ENCODE measurements at regions not wholly inside any gene's neighbourhood (a gene's known extent, or its start where the extent isn't known, plus 50 kb on each side); places are given as distances from the start of the nearest gene placed in this dataset.

GRCh38 chr13:44086389-44086788, 206.7 kb downstream of the LACC1 start:
- H3K9me3 ChIP-seq: no peaks in the 10 kb centered on the region
- no peak overlapping the region for H3K4me3 ChIP-seq
- no peaks in the 10 kb centered on the region for H3K27me3 ChIP-seq (ENCODE audit: low read depth)
- H3K4me1 ChIP-seq: no peaks in the 10 kb centered on the region
- in situ Hi-C loops (cut with MboI; ENCODE audit: low sequenced_read_pairs): no loop called here
- DNase-seq (ENCODE audit: low spot score in 2 of 2): no peak
- H3K36me3 ChIP-seq (replicated peaks): no peaks in the 10 kb centered on the region

- H3K9me3 ChIP-seq: no peaks in the 10 kb centered on the region
- no peaks in the 10 kb centered on the region for H3K27me3 ChIP-seq (ENCODE audit: low read depth)
- no peak overlapping the region for H3K4me3 ChIP-seq
- DNase-seq (ENCODE audit: low spot score in 2 of 2): no peak
- H3K36me3 ChIP-seq (replicated peaks): no peaks in the 10 kb centered on the region
- no peaks in the 10 kb centered on the region for H3K4me1 ChIP-seq
- in situ Hi-C loops (cut with MboI; ENCODE audit: low sequenced_read_pairs): no loop called here
These were observed 208.7 kb downstream of the LACC1 start for GRCh38 chr13:44088411-44088810.

GRCh38 chr13:44088991-44089413, 209.3 kb downstream of the LACC1 start:
- Histone ChIP-seq H3K9me3 (no peaks in the 10 kb centered on the region), H3K4me1 (no peaks in the 10 kb centered on the region), H3K36me3 (replicated peaks) (no peaks in the 10 kb centered on the region), H3K27me3 (ENCODE audit: low read depth) (no peaks in the 10 kb centered on the region), H3K4me3 (no peak overlapping the region)
- DNase-seq (ENCODE audit: low spot score in 2 of 2): no peak
- in situ Hi-C loops (cut with MboI; ENCODE audit: low sequenced_read_pairs): no loop called here

DNA sequence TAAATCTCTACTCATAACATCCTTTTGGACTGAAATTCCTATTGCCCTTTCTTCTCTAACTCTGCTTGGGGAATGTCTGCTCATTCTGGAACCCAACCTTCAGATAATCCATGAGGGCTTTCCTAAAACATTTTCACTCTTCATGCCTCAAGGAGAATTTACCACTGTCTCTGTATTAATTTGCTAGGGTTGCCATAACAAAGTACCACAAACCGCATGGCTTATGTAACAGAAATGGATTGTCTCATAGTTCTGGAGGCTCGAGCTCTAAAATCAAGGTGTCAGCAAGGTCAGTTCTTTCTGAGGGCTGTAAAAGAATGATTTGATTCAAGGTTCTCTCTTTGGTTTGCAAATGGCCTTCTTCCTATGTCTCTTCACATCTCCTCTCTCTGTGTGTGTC, 209.7 kb downstream of the LACC1 start:
- no peaks in the 10 kb centered on the region for H3K9me3 ChIP-seq
- H3K4me3 ChIP-seq: no peak overlapping the region
- H3K4me1 ChIP-seq: no peaks in the 10 kb centered on the region
- no peak for DNase-seq (ENCODE audit: low spot score in 2 of 2)
- in situ Hi-C loops (cut with MboI; ENCODE audit: low sequenced_read_pairs): no loop called here
- H3K36me3 ChIP-seq (replicated peaks): no peaks in the 10 kb centered on the region
- H3K27me3 ChIP-seq (ENCODE audit: low read depth): no peaks in the 10 kb centered on the region

DNA sequence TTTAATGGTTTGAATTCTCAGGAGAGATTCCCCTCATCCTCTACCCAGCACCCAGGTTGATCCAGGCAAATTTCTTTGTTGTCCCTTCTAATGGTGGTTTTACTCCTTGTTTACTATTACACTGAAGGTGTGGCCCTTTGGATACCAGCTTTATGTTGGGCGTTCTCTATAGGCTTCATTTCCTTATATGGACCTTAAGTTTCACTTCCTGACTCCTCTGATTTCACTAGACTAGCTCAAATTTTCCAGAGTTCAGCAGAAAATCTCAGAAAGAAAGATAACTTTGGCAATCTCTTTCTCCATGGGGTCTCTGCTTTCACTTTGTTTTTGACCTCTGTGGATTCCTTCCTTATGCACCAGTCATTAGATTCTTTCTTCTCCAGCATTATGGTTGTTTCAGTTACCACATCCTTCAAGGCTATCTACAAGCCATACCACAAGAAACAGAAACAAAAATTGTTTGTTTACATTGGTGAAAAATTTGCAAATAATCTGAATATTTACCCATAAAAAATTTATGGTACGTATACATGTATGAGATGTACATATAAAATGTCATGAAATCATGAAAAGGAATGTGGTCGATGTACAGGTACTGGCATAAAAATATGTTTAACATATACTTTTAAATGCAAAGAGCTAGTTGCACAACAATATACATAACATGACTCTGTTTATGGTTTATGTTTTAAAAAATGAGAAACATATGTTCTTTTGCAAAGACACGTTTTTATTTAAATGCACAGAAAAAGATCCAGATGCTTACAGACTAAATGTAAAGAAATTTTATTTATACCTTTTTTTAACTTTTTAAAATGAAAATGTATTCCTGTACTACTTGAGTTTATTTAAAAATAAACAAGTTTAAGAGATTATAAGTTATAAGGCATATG, 212.6 kb downstream of the LACC1 start:
- H3K27me3 ChIP-seq (ENCODE audit: low read depth): no peaks in the 10 kb centered on the region
- DNase-seq (ENCODE audit: low spot score in 2 of 2): no peak

GRCh38 chr13:44093607-44094564, 214.2 kb downstream of the LACC1 start:
- H3K4me1 ChIP-seq: no peaks in the 10 kb centered on the region
- in situ Hi-C loops (cut with MboI; ENCODE audit: low sequenced_read_pairs): no loop called here

More for the DNA sequence above, 212.6 kb downstream of the LACC1 start:
- no peaks in the 10 kb centered on the region for H3K36me3 ChIP-seq (replicated peaks)
- no peaks in the 10 kb centered on the region for H3K4me1 ChIP-seq
- in situ Hi-C loops (cut with MboI; ENCODE audit: low sequenced_read_pairs): no loop called here
- no peaks in the 10 kb centered on the region for H3K9me3 ChIP-seq
- no peak overlapping the region for H3K4me3 ChIP-seq

DNA sequence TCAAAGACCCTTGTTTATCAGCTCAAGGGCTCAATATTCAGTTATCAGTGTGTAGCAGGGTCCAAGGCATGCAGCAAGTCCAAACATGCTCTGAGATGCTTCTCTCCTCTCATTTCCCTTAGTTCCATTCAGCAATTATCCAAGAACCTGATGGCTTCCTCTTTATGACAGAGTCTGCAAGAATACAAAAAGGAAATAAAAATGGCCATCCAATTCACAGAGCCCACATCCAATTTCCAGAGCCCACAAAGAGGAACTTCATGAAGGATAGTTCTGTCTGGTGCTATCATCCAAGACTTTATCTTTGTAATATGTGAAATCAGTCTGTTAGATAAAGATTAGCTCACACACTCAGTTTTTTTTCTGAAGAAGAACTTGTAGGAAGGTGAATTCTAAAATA, 217.2 kb downstream of the LACC1 start:
- in situ Hi-C loops (cut with MboI; ENCODE audit: low sequenced_read_pairs): no loop called here
- H3K4me3 ChIP-seq: no peak overlapping the region
- H3K36me3 ChIP-seq (replicated peaks): no peaks in the 10 kb centered on the region
- no peaks in the 10 kb centered on the region for H3K4me1 ChIP-seq
- no peak for DNase-seq (ENCODE audit: low spot score in 2 of 2)
- peaks cover 1% of the 10 kb centered on the region; the same call in 1 of the 2 replicates for H3K9me3 ChIP-seq
- H3K27me3 ChIP-seq (ENCODE audit: low read depth): no peaks in the 10 kb centered on the region

More at GRCh38 chr13:44093607-44094564, 214.2 kb downstream of the LACC1 start:
- Histone ChIP-seq H3K9me3 (no peaks in the 10 kb centered on the region), H3K27me3 (ENCODE audit: low read depth) (no peaks in the 10 kb centered on the region), H3K4me3 (no peak overlapping the region), H3K36me3 (replicated peaks) (no peaks in the 10 kb centered on the region)
- peak in 1 of 2 experiments; percentile 32 for DNase-seq (ENCODE audit: low spot score in 2 of 2)

- Histone ChIP-seq H3K36me3 (replicated peaks) (no peaks in the 10 kb centered on the region), H3K27me3 (ENCODE audit: low read depth) (no peaks in the 10 kb centered on the region), H3K4me1 (no peaks in the 10 kb centered on the region), H3K4me3 (no peak overlapping the region), H3K9me3 (peaks cover 4% of the 10 kb centered on the region; the same call in 1 of the 2 replicates)
- DNase-seq (ENCODE audit: low spot score in 2 of 2): no peak
- in situ Hi-C loops (cut with MboI; ENCODE audit: low sequenced_read_pairs): no loop called here
These were observed 218.9 kb downstream of the LACC1 start for GRCh38 chr13:44098559-44098958.

GRCh38 chr13:44101347-44102083, 221.8 kb downstream of the LACC1 start:
- Histone ChIP-seq H3K4me1 (no peaks in the 10 kb centered on the region), H3K9me3 (peaks cover 4% of the 10 kb centered on the region; the same call in 1 of the 2 replicates), H3K4me3 (no peak overlapping the region), H3K36me3 (replicated peaks) (no peaks in the 10 kb centered on the region), H3K27me3 (ENCODE audit: low read depth) (no peaks in the 10 kb centered on the region)
- in situ Hi-C loops (cut with MboI; ENCODE audit: low sequenced_read_pairs): no loop called here
- DNase-seq (ENCODE audit: low spot score in 2 of 2): no peak

- no peak overlapping the region for H3K4me3 ChIP-seq
- in situ Hi-C loops (cut with MboI; ENCODE audit: low sequenced_read_pairs): no loop called here
- H3K36me3 ChIP-seq (replicated peaks): no peaks in the 10 kb centered on the region
- peaks cover 4% of the 10 kb centered on the region; the same call in 1 of the 2 replicates for H3K9me3 ChIP-seq
- no peak for DNase-seq (ENCODE audit: low spot score in 2 of 2)
- no peaks in the 10 kb centered on the region for H3K27me3 ChIP-seq (ENCODE audit: low read depth)
- H3K4me1 ChIP-seq: no peaks in the 10 kb centered on the region
These were observed 223.9 kb downstream of the LACC1 start for GRCh38 chr13:44103429-44104196.

DNA sequence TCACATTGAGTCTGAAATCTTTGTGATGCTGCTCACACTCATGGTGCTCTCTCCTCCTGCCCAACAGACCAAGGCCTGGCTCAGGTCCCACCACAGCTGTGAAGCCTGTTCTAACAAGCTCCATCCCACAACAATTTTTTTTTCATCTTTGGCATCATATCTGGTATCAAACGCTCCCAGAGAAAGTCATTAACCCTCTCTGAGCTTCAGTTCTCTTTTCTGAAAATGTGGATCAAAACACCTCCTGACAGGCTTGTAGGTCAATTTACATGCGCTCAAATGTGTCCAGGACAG, 224.4 kb downstream of the LACC1 start:
- DNase-seq (ENCODE audit: low spot score in 2 of 2): no peak
- Histone ChIP-seq H3K4me1 (no peaks in the 10 kb centered on the region), H3K27me3 (ENCODE audit: low read depth) (no peaks in the 10 kb centered on the region), H3K4me3 (no peak overlapping the region), H3K36me3 (replicated peaks) (no peaks in the 10 kb centered on the region), H3K9me3 (peaks cover 4% of the 10 kb centered on the region; the same call in 1 of the 2 replicates)
- in situ Hi-C loops (cut with MboI; ENCODE audit: low sequenced_read_pairs): no loop called here

DNA sequence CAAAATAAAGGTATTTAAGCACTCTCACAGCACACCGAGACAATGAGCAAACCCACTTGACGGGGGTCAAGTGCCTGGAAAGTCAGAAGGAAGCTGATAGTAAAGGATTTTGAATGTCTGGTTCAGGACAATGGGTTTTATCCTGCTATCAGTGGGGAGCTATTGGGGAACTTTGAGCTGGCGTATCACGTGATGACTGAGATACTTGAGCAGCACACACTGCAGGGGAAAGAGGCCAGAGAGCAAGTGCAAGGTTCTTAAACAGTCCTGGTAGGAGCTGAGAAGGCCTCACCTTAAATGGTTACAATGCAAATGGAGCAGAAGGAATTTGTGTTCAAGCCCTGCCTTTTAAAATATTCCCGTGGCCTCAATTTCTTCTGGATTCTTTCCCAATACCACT, 225.3 kb downstream of the LACC1 start:
- Histone ChIP-seq H3K36me3 (replicated peaks) (no peaks in the 10 kb centered on the region), H3K4me1 (no peaks in the 10 kb centered on the region), H3K27me3 (ENCODE audit: low read depth) (no peaks in the 10 kb centered on the region), H3K4me3 (no peak overlapping the region), H3K9me3 (peaks cover 4% of the 10 kb centered on the region; the same call in 1 of the 2 replicates)
- DNase-seq (ENCODE audit: low spot score in 2 of 2): no peak
- in situ Hi-C loops (cut with MboI; ENCODE audit: low sequenced_read_pairs): no loop called here

All from HAP-1 (cell line).